Cerebellar cortex (tissue), 1 donor: ENCODE measurements at regions not wholly inside any gene's neighbourhood (a gene's known extent, or its start where the extent isn't known, plus 50 kb on each side); places are given as distances from the start of the nearest gene placed in this dataset.

Source experiments
- DNase-seq: peaks from one replicate; pipeline ENCODE4 v3.0.0-alpha.2; 2015; ENCODE audit warnings: low spot score

- DNase-seq: no peak
These were observed 53.2 kb upstream of the AMN1 start for GRCh38 chr12:31781894-31782540.

GRCh38 chr12:31780096-31780495 lies 51.3 kb upstream of the AMN1 start:
- no peak for DNase-seq

GRCh38 chr12:31778687-31779086 lies 49.9 kb upstream of the AMN1 start:
- DNase-seq: no peak
